ENCODE measurements at regions not wholly inside any gene's neighbourhood (a gene's known extent, or its start where the extent isn't known, plus 50 kb on each side); places are given as distances from the start of the nearest gene placed in this dataset.
"Not testable (repeated sequence)": the region's sequence is repeated elsewhere in the genome, so short reads cannot be mapped to it uniquely, and the experiment has no call there.

DNA sequence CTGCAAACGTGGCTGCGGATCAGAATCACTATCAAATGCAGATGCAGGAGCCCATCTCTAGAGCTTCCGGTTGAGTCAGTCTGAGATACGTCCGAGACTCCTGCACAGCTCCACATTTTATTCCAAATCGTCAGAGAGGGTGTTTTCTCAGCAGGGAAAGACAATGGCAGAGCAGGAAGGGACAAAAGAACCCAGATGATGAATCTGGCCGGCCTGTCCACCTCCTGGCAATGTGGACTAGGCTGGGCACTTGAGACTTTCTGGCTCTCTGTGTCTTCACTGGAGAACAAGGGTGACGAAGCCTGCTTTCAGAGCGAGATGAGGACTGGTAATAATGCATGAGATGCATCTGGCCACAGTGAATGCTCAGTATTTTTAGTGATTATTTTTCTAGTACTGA is 255.9 kb upstream of the MYT1L start:
- no peak for DNase-seq (ENCODE audit: low spot score)

- no peak for DNase-seq (ENCODE audit: low spot score)
These were observed 255.1 kb upstream of the MYT1L start for GRCh38 chr2:2586068-2586776.

- no peak for DNase-seq (ENCODE audit: low spot score)
These were observed 252.0 kb upstream of the MYT1L start for GRCh38 chr2:2582998-2583545.

- no peak for DNase-seq (ENCODE audit: low spot score)
These were observed 250.5 kb upstream of the MYT1L start for GRCh38 chr2:2581331-2582159.

GRCh38 chr2:2580841-2581240 is 249.8 kb upstream of the MYT1L start:
- not testable (repeated sequence) for DNase-seq (ENCODE audit: low spot score)

DNA sequence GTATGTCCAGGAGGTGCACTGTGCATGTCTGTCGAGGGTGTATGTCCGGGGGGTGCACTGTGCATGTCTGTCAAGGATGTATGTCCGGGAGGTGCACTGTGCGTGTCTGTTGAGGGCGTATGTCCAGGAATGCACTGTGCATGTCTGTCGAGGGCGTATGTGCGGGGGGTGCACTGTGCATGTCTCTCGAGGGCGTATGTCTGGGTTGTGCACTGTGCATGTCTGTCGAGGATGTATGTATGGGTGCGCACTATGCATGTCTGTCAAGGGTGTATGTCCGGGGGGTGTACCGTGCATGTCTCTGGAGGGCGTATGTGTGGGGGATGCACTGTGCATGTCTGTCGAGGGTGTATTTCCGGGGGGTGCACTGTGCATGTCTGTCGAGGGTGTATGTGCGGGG is 249.3 kb upstream of the MYT1L start:
- DNase-seq (ENCODE audit: low spot score) = no peak

- no peak for DNase-seq (ENCODE audit: low spot score)
These were observed 248.7 kb upstream of the MYT1L start for GRCh38 chr2:2579814-2580213.

DNA sequence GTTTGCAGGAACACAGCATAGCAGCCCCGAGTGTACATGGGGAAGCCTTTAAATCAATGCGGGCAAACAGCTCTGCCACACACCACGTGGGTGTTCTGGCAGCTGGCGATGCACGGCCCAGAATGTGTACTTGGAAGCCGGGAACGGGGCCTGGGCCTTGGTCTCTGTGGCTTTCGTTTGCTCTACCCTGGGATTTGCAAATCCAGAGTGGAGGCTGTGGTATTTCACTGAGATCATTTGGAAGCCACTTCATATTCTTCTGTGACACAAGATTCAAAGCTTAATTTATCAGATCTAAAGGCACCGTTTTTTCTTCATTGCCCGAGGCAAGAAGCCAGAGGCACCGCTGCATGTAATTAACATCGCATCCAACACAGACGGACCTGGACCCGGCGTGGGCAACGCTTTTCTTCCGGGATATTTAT is 246.3 kb upstream of the MYT1L start:
- no peak for DNase-seq (ENCODE audit: low spot score)

GRCh38 chr2:2575870-2576386 is 244.9 kb upstream of the MYT1L start:
- DNase-seq (ENCODE audit: low spot score) = no peak

DNA sequence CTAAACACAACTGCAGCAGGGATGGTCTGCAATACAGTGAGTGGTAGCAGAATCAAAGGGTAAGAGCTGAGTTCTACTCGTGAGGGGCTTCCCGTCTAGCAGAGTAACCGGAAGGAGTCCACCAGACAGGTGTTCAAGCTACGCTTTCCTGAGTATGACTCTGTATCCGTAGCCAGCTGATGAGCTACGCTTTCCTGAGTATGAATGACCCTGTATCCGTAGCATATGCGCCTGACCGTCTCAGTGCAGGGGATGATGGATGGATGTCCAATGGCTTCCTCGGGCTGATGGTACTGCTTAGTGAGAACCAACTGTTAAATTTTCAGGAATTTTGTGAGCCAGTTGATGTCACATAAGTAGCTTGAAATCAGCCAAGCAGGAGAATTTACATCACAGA is 244.1 kb upstream of the MYT1L start:
- no peak for DNase-seq (ENCODE audit: low spot score)

GRCh38 chr2:2574401-2575180 is 243.5 kb upstream of the MYT1L start:
- DNase-seq (ENCODE audit: low spot score) = no peak

GRCh38 chr2:2573658-2574293 is 242.7 kb upstream of the MYT1L start:
- DNase-seq (ENCODE audit: low spot score) = no peak

DNA sequence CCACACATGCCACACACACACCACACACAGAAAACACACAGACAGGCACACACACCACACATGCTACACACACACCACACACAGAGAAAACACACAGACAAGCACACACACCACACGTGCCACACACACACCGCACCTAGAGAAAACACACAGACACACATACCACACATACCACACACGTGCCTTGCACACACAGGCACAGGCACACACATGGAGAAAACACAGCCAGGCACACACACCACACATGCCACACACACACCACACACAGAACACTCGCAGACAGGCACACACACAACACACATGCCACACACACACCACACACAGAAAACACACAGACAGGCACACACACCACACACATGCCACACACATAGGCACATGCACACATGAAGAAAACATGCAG is 242.1 kb upstream of the MYT1L start:
- no peak for DNase-seq (ENCODE audit: low spot score)

DNA sequence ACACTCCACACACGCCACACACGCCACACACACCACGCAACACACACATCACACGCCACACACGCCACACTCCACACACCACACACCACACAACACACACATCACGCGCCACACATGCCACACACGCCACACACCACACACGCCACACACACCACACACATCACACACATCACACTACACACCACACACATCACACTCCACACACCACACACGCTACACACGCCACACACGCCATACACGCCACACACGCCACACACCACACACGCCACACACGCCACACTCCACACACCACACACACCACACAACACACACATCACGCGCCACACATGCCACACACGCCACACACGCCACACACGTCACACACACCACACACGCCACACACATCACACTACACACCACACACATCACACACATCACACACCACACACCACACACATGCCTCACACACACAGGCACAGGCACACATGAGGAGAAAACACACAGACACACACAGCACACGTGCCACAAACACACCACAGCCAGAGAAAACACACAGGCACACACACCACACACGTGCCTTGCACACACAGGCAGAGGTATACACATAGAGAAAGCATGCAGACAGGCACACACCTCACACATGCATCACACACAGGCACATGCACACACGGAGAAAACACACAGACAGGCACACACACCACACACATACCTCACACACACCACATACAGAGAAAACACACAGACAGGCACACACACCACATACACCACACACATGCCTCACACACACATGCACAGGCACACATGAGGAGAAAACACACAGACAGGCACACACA is 241.5 kb upstream of the MYT1L start:
- no peak for DNase-seq (ENCODE audit: low spot score)

DNA sequence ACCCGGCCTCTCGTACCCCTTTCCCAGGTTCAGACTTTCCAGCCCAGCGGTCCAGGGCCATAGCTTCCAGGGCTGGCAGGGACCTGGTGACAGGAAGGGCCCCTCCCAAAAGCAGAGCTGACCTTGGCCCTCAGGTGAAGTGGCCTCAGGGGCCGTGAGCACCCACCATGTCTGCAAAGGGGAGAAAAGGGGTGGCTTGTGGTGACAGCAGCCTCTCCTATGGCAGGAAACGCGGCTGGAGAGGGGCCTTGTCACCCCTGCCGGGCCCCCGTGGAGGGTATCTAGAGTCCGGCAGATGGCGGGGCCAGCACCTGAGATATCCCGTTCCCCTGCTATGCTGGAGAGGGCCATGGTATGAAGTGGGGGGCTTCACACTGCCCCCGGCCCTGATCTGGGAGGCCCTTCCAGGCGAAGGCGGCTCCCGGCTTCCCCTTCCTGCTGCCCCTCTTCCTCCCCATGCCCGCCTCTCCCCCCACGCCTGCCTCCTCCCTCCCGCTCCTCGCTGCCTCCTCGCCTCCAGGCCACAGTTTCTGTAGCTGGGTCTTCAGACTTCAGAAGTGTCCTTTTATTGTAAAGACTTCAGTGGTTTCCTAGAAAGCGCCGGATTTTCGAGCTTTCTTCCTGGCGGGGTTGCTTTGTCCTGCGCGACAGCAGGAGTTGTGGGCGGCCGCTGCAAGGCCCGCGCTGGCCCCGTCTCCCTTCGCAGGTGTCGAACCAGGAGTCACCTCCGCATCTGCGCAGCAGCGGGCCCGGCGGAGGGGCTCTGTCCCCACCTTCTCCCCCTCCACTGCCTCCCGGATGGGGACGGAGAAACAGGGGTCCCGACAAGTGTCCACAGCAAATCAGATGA is 240.5 kb upstream of the MYT1L start:
- no peak for DNase-seq (ENCODE audit: low spot score)

GRCh38 chr2:2570871-2571270 is 239.8 kb upstream of the MYT1L start:
- no peak for DNase-seq (ENCODE audit: low spot score)

DNA sequence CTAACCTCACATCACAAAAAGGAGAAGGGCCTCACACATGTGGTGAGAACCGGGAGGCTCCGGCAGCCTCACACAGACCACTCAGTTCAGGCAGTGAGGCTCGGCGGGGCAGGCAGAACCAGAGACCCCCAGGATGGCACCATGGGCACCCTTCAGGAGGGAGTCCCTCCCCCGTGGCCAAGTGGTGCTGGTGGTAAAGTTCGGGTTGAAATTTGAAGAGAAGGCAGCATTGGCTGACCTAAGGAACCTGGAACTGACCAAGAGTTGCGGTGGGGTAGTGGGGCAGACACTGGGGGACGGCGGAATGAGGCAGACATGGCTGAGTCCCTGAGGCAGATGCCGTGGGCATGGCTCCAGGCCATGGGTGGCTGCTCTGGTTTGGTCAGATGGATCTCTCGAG is 239.3 kb upstream of the MYT1L start:
- no peak for DNase-seq (ENCODE audit: low spot score)

GRCh38 chr2:2569836-2570235 is 238.8 kb upstream of the MYT1L start:
- DNase-seq (ENCODE audit: low spot score) = no peak

DNA sequence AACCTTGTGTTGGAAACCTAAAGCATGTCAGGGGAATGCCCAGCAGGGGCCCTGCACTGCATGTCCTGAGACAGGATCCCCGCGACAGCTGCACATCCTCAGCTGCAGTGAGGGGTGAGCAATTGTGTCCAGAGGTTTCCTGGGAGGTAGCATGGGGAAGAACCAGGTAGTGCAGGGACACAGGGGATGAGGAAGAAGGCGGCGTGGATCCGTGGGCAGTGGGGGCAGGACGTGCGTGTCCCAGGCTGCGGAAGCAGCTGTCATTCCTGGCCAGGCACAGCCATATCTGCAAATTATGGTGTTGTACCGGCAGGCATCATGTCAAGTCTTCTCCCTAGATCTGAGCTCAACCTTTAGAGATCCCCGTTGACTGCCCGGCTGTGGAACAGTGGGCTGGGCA is 238.2 kb upstream of the MYT1L start:
- no peak for DNase-seq (ENCODE audit: low spot score)

DNA sequence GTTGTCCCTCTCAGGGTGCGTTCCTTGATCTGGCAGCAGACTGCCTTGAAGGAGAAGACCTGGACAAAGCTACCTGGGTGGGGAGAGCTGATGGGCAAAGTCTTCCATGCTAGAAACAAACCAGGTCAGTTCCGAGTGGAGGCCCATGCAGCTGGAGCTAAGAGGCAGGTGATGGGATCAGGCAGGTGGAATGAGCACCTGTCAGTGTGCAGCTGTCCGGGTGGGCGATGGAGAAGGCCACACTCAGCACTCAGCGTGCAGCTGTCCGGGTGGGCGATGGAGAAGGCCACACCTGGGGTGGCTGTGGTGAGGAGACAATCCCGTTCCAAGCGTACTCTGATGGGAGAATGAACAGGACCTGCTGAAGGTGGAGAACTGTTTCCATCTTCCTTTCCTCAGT is 237.3 kb upstream of the MYT1L start:
- DNase-seq (ENCODE audit: low spot score) = no peak
